Activated T-helper 9 cell treated with anti-CD3 and anti-CD28 coated beads, Interleukin-2, amount 50 U/mL, for 16 hours (primary cell): ENCODE measurements at regions not wholly inside any gene's neighbourhood (a gene's known extent, or its start where the extent isn't known, plus 50 kb on each side); places are given as distances from the start of the nearest gene placed in this dataset.
"Not testable (repeated sequence)": the region's sequence is repeated elsewhere in the genome, so short reads cannot be mapped to it uniquely, and the experiment has no call there.

Source experiments
- DNase-seq: peaks from one replicate; pipeline ENCODE4 v3.0.0-alpha.2; 2020; ENCODE audit warnings: low read depth

GRCh38 chr16:77488652-77489051 lies 53.8 kb upstream of the ADAMTS18 start:
- DNase-seq: no peak

DNA sequence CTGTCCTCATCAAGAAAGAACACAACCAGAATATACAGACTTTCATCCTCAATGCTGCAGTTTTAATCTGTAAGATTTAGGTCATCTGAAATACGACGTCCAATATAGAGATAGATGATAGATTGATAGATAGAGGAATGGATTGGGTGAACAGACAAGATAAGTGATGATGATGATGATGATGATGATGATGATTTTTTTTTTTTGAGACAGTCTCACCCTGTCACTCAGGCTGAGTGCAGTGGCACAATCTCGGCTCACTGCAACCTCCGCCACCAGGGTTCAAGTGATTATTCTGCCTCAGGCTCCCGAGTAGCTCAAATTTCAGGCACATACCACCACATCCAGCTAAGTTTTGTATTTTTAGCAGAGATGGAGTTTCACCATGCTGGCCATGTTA lies 56.3 kb upstream of the ADAMTS18 start:
- DNase-seq: no peak

- no peak for DNase-seq
Measured at GRCh38 chr16:77496934-77497333, 62.1 kb upstream of the ADAMTS18 start.

DNA sequence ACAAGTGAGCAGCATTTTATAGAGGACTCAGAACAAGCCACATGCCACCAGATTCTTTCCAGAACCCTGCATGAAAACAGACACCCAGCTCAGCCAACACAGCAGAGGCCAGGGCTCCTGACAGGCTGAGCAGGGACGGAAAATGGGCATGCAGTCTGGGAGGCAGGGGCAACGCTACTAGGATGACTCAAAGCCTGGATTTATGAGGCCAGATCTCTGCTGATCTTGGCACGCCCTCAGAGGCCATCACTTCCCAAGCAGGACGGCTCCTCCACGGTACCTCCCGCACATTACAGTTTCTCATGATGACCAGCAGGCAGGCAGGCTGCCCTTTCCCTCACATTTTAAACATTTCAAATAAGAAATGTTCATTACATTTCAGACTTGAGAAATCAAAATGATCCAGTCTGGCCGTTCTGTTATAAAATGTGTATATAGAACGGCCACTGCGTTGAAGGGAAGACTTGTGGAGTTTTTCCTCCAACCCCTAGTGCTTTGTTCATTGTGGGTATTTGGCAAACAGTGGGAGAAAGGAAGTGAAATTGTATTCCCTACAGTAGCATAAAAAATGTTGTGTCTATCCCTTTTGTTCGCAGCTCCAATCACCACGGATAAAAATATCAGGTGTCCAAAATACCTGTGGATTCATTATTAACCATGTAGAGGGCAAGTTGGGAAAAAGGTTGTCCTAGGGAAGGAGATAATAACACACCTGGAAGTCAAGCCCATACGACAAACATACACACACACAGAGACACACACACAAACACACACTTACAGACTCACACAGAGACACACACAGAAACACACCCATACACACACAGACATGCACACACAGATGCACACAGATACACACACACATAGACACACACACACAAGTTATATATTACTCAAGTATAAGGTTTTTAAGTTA lies 64.8 kb upstream of the ADAMTS18 start:
- no peak for DNase-seq

DNA sequence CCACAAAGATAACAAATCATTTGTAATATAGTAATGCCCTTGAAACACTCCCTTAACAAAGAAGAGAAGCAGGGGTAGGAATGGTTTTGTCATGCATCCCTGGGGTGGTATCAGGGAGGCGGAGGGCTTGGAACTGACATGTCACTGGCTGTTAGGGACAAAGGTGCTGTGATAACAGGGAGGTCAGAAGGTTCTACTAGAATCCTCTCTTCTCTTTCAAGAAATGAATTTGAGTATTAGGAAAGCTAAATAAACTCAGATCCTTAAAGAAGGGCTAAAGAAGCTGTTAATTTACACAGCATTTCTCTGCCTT lies 65.4 kb upstream of the ADAMTS18 start:
- DNase-seq: no peak

- no peak for DNase-seq
Measured at GRCh38 chr16:77500934-77501664, 66.3 kb upstream of the ADAMTS18 start.

DNA sequence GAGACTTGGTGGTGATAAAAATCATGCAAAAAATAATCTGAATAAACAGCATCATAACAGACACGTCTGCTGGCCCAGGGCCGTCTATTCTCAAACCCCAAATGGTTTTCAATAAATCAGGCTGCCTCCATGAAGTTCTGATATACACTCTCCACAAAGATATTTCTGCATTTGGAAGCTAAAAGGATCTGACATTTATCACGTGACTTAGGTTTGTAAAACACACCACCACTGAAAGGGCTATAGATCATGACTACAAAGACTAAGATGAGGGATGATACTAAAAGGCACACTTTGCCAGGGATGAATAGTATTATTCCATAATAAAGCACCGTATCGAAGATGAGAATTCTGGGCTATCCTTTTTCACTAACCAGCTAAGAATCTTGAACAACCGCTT lies 67.6 kb upstream of the ADAMTS18 start:
- DNase-seq: no peak

GRCh38 chr16:77506492-77506891 lies 71.7 kb upstream of the ADAMTS18 start:
- DNase-seq: not testable (repeated sequence)

- DNase-seq: no peak
Measured at GRCh38 chr16:77509051-77509450, 74.2 kb upstream of the ADAMTS18 start.

DNA sequence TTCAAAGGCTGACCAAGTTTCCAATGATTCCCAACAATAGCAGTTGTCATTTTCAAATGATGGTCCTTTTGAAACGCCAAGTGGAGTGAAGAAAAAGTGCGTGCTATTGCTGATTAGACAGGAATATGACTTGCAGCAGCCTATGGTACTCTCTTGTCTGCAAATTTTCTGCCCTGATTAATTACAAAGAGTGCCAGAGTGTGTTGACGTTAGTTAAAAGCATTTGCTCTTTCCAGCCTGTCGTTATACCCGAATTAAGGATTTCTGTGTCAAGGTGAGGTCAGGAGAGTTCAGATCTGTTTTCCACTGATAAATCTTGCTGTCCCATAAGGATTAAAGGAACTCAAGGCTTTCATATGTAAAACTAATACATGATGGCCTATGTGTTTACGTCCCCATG lies 75.0 kb upstream of the ADAMTS18 start:
- no peak for DNase-seq

DNA sequence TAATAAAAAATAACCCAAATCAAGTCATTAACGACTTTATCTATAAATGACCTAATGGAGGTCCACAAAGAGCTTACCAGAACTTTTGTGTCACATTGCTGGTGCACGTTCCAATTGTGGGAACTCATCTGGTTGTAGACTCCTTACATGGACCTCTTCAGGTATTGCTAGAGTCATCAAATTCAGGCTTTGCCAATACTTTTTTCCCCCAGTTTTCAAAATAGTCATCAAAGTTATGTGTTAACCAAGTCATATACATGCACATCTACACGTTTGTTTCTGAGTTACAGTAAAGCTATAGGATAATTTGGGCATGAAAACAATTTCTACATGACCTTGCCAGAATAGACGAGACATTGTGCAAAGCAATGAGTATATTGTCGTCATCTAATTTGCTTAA lies 76.2 kb upstream of the ADAMTS18 start:
- DNase-seq: no peak

- DNase-seq: no peak
Measured at GRCh38 chr16:77514500-77515220, 79.8 kb upstream of the ADAMTS18 start.

GRCh38 chr16:77525226-77525625 lies 90.4 kb upstream of the ADAMTS18 start:
- not testable (repeated sequence) for DNase-seq

- no peak for DNase-seq
Measured at GRCh38 chr16:77531752-77532151, 96.9 kb upstream of the ADAMTS18 start.

GRCh38 chr16:77536809-77537208 lies 102.0 kb upstream of the ADAMTS18 start:
- DNase-seq: no peak

DNA sequence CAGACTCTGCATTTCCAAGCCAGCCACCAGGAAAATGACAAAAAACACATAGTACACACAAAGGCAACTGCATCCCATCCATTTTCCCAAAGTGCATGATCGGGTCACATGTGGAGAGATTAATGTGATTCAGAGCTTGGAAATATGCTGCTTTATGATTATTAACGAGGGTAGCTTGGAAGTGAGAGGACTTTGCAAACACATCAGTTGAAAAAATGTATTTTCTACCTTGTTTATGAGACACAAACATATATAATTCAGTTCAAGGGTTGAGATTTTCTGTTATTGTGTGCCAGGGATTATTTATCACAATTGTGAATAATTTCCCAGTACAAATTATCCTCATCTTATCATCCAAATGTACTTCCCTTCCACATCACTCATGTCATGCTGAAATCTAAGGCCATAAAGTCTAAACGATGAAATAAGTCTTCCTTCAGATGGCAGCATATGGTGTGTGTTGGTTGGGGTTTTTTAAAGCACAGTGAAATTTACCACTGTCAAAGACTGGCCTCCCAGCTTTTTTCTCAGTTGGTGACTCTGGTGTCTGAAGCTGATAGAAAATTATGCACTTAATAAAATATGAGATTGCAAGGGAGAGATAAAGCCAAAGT lies 104.7 kb upstream of the ADAMTS18 start:
- no peak for DNase-seq

- no peak for DNase-seq
Measured at GRCh38 chr16:77540646-77541045, 105.8 kb upstream of the ADAMTS18 start.

GRCh38 chr16:77541165-77541564 lies 106.3 kb upstream of the ADAMTS18 start:
- DNase-seq: no peak

DNA sequence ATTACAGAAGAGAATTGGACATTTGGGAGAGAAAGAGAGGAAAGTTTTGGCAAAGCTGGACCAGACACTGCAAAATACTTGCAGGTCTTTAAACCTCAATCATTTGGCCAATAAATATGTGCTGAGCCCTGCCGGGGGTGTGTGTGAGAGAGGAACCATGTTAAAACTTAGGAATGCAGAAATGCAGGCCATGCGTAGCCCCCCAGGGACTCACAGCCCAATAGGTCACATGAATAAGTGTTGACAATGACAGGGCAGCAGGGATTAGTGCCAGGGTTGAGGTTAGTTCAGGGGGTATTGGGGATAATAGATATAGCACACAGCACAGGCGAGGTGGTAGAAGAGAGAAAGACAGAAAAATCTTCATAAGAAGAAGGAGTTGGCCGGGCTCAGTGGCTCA lies 113.3 kb upstream of the ADAMTS18 start:
- DNase-seq: no peak

DNA sequence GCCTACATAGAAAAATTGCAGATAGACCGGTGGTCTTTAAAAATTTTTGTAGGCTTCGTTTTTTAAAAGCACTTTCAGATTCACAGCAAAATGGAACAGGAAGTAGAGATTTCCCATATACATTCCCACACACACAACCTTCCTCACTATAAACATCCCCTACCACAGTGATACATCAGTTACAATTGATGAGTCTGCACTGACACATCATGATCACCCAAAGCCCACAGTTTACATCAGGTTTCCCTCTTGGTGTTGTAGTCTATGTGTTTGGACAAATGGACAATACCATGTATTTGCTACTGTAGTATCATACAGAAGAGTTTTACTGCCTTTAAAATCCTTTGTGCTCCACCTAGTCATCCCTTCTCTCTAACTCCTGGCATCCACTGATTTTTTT lies 113.9 kb upstream of the ADAMTS18 start:
- DNase-seq: no peak

GRCh38 chr16:77549876-77550275 lies 115.0 kb upstream of the ADAMTS18 start:
- no peak for DNase-seq

GRCh38 chr16:77551357-77551756 lies 116.5 kb upstream of the ADAMTS18 start:
- DNase-seq: no peak
